Head of caudate nucleus (tissue), 42 donors: ENCODE measurements at regions not wholly inside any gene's neighbourhood (a gene's known extent, or its start where the extent isn't known, plus 50 kb on each side); places are given as distances from the start of the nearest gene placed in this dataset.
A peak's percentile ranks its signal among the peaks of the same experiment; 100 is the strongest.

ENCODE experiments used
- DNase-seq, 42 donors: peaks; one replicate each; pipeline versions ENCODE4 v3.0.0 to v3.0.0-alpha.2; 2020 to 2021; ENCODE audit warnings: mixed read lengths in 7 of 42
- intact Hi-C: fragments of 100-400 bp; cut with DNase I; formaldehyde crosslinking; loops from one replicate; pipeline ENCODE4 v1.15.0; 2022

DNA sequence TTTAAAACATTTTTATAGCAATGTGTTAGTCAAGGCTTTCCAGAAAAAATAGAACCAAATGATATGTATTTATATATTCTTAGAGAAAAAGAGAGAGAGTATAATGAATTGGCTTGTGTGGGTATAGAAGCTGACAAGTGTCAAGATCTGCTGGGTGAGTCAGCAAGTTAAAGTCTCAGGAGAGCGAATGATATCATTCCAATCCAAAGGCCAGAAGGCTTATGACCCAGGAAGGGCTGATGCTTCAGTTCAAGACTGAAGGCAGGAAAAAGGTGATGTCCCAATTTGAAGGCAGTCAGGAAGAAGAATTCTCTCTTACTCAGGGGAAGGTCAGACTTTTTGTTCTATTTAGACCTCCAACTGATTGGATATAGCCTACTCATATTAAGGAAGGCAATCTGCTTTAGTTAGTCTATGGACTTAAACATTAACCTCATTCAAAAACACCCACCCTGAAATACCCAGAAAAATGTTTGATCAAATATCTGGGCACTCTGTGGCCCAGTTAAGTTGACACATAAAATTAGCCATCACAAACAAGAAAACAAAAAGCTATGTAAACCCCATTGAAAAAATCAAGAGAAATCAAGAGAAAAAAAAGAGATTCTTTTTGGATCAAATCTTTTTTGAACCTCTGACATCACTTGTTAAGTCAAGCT is 189.6 kb downstream of the PIK3R1 start:
- peak in 3 of 42 donors; percentile 31 to 48 (median 31) for DNase-seq
- intact Hi-C loops = no loop called here

DNA sequence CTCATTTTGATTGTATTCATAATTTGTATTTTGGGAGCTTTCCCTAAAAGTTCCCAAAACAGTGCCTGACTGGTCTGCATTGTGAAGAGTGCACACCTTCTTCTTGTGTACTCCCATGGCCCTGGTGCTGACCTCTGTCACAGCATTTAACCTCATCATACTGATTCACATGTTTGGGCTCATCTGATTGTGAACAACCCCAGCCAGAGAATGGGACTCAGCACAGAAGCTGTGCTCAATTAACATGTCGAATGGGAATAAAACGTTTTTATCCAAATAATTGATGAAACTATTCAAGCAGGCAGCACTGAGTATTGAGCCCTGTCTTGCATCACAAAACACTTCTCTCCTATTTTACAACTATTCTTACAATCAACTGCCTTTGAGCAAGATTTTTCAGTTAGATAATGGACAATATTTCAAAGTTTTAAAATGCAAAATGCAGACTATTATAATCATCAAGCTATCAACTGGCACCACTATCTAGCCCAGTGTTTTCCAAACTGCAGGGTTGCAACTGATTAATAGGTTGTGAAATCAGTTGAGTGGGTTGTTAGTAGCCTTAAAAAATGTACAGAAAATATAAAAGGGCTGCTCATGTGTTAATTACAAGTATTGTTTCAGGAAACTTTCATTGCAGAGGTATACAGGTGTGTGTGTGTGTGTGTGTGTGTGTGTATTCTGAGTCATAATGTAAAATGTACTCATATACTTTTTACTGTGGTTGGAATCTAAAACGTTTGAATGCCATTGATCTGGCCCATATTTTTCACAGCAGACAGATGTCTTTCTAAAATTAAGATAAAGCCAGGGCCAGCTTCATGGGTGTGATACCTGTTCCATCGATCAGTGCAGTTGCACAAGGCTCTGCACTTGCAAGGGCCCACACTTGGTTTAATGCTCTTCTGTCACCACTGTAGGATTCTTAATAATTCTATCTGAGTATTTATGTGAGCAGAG is 190.5 kb downstream of the PIK3R1 start:
- DNase-seq = no peak
- intact Hi-C loops = no loop called here

- intact Hi-C loops = no loop called here
- peak in 1 of 42 donors; percentile 6 for DNase-seq
Measured at GRCh38 chr5:68406767-68407241, 191.2 kb downstream of the PIK3R1 start.

GRCh38 chr5:68407311-68408239 is 192.0 kb downstream of the PIK3R1 start:
- intact Hi-C loops = no loop called here
- DNase-seq = no peak

GRCh38 chr5:68408345-68408871 is 192.9 kb downstream of the PIK3R1 start:
- intact Hi-C loops = no loop called here
- no peak for DNase-seq

DNA sequence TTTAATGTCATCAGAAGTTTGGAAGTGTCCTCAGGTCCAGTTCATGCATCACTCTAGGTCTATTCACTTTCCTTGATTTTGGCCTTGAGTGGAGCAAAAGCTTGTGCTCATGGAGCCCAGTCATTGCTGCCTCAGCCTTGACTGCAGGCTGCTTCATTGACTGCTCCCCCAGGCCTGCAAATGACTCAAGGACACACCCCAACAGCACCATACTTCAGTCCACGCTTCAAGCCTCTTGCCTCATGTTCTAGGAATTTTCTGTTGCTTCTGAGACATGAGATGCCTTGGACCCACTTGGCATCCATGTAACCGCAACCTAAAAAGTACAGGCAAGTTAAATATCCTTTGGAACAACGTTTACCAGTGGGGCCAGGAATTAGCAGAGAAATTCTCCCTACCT is 193.7 kb downstream of the PIK3R1 start:
- no peak for DNase-seq
- intact Hi-C loops = no loop called here

DNA sequence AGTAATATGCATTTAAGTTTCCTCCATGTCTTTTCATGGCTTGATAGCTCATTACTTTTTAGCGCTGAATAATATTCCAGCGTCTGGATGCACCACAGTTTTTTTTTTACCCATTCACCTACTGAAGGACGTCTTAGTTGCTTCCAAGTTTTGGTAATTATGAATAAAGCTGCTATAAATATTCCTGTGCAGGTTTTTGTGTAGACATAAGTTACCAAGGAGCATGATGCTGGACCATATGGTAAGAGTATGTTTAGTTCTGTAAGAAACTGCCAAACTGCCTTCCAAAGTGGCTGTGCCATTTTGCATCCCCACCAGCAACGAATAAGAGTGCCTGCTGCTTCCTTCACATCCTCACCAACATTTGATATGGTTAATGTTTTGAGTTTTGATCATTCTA is 195.6 kb downstream of the PIK3R1 start:
- DNase-seq = no peak
- intact Hi-C loops = no loop called here

- DNase-seq = no peak
- intact Hi-C loops = no loop called here
Measured at GRCh38 chr5:68415177-68416085, 199.9 kb downstream of the PIK3R1 start.

- intact Hi-C loops = no loop called here
- no peak for DNase-seq
Measured at GRCh38 chr5:68416714-68417113, 201.2 kb downstream of the PIK3R1 start.

DNA sequence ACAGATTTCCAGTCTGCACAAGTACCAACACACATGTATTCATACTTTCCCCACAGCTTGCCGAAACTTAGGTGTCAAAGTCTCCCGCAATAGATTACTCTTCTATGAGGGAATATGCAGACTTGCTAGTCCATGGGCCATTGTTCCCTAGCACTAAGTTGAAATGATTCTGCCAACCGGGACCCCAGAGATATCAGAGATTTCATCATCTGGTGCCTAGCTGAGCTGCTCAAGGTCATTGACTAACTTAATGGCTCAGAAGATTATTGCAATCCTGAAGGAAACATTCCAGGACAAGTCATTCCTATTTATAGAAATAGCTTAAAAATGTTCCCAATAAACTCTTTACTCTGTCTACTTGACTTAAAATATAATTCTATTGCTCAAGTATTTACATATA is 202.6 kb downstream of the PIK3R1 start:
- DNase-seq = no peak
- intact Hi-C loops = no loop called here

GRCh38 chr5:68418680-68419079 is 203.1 kb downstream of the PIK3R1 start:
- DNase-seq = no peak
- intact Hi-C loops = no loop called here

DNA sequence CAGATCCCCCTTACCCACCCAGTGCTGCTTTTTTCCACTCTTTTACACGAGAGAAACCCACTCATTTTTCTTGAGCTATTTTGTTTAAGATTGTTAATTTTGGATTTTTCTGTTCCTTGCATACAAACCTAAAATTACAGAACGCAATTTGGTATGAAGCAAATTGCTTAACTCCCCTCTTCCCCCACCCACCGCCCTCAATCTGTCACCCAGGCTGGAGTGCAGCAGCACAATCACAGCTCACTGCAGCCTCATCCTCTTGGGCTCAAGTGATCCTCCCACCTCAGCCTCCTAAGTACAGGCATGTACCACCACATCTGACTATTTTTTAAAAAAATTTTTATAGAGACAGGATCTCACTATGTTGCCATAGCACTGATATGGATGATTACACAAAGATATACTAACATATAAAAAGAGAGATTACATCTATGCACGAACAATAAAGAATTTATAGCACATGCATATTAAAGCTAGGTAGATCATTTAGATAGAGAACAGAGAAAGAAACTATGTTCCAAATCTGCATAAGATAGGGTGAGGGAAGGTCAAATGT is 203.6 kb downstream of the PIK3R1 start:
- intact Hi-C loops = no loop called here
- DNase-seq = peak in 16 of 42 donors; percentile 5 to 68 (median 34)

GRCh38 chr5:68419637-68420452 is 204.3 kb downstream of the PIK3R1 start:
- no peak for DNase-seq
- intact Hi-C loops = no loop called here

DNA sequence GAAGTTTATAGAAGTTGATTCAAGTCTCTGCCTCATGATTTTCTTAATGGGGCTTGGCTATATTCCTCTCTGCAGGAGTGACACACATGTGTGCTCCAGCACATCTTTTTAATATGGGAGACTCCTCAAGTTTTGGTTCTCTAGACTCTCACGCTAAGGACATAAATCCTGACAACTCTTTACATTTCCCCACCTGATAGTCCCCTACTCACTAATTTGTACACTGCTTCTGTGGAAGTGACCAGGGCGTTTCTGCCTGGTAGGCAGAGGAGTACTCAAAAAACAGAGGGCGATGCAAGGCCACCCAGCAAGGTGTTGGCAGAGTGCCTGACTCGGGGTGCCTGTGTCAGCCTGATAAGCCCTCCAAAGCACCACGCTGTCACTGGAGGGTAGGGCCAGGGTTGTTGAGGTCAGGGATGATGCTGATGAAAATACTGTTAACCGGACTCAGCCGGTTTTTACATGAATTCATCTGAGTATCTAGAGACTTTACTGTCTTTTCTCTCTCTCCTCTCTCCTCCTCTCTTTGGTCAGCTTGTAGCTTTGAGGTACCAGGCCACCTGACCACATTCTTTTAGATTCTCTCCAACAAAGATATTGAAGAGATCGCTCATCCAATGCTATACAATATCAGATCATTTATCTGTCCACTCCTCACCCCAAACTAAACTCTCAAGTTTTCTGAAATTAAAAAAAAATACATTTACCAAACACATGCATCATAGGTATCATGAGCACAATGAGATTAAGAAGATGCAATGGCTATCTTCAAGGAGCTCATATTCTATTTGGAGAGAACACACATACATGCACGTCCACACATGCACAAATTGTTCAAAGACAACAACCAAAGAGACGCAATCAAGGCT is 205.2 kb downstream of the PIK3R1 start:
- intact Hi-C loops = no loop called here
- no peak for DNase-seq

DNA sequence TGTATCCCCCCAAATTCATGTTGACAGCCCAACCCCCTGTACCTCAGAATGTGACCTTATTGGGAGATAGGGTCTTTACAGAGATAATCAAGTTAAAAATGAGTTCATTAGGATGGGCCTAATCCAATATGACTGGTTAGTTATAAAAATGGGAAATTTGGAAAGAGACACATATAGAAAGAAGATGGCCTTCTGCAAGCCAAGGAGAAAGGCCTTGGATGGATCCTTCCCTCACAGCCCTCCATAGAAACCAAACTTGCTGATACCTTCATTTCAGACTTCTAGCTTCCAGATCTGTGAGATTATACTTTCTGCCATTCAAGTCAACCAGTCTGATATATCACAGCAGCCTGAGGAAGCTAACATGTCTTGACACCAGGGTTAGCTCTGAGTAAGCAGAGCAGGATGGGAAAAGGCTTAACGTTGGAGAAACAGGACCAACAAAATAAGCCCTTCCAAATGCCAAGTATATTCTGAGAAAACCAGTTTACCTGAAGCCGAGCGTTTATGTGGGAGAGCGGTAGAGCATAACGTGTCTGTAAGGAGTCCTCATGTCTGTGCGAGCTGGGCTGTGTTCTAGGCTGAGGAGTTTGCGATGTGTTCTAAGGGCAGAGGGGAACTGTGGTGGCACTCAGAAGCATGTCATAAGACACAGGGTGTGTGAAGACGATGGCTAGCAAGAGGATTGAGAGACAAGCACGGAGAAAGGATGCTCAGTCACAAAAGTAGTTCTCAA is 206.1 kb downstream of the PIK3R1 start:
- no peak for DNase-seq
- intact Hi-C loops = no loop called here
